ENCODE measurements at regions not wholly inside any gene's neighbourhood (a gene's known extent, or its start where the extent isn't known, plus 50 kb on each side); places are given as distances from the start of the nearest gene placed in this dataset.

- ATAC-seq (ENCODE audit: low read depth), result no peak
- Histone ChIP-seq H3K36me3 (ENCODE audit: control insufficient read depth, insufficient read depth, low read length) (no peaks in the 10 kb centered on the region), H3K4me3 (ENCODE audit: insufficient read depth, low read depth, low read length) (no peak overlapping the region), H3K27ac (ENCODE audit: insufficient read depth, low read length) (no peak overlapping the region), H3K9ac (ENCODE audit: low read depth, low read length) (no peak overlapping the region), H3K4me2 (ENCODE audit: low read depth, low read length) (no peak overlapping the region), H2AFZ (replicated peaks; ENCODE audit: low read length, poor library complexity) (no peak overlapping the region), H2AK5ac (ENCODE audit: low read depth, low read length) (no peak overlapping the region), H4K20me1 (ENCODE audit: insufficient read depth, low read length) (no peaks in the 10 kb centered on the region), H3K14ac (replicated peaks; ENCODE audit: low read depth, low read length) (no peak overlapping the region), H4K5ac (ENCODE audit: low read depth, low read length) (no peak overlapping the region), H2AK9ac (replicated peaks; ENCODE audit: low read depth, low read length, poor library complexity) (no peak overlapping the region), H2BK120ac (ENCODE audit: low read depth, low read length) (no peak overlapping the region), H3K23ac (ENCODE audit: low read depth, low read length) (no peak overlapping the region), H2BK5ac (ENCODE audit: low read depth, low read length, poor library complexity, severe bottlenecking) (no peak overlapping the region), H3K79me1 (ENCODE audit: low read depth in 1 of 2, low read length in 2 of 2) (no peaks in the 10 kb centered on the region), H2BK15ac (ENCODE audit: low read depth, low read length) (no peak overlapping the region), H3K56ac (ENCODE audit: extremely low read depth, insufficient read depth, low read length) (no peak overlapping the region), H2BK20ac (ENCODE audit: low read depth, low read length) (no peak overlapping the region), H4K91ac (ENCODE audit: insufficient read depth, low read depth, low read length) (no peak overlapping the region), H4K8ac (ENCODE audit: low read depth in 2 of 2, low read length in 2 of 2) (no peak overlapping the region), H3K9me1 (ENCODE audit: insufficient read depth, low read length) (no peaks in the 10 kb centered on the region), H3K9me3 (ENCODE audit: control insufficient read depth, insufficient read depth, low read length) (peaks cover 2% of the 10 kb centered on the region; the same call in 1 of the 2 replicates), H3K27me3 (ENCODE audit: control insufficient read depth, insufficient read depth, low read length) (no peaks in the 10 kb centered on the region), H3K4me1 (ENCODE audit: control insufficient read depth, insufficient read depth, low read length) (no peaks in the 10 kb centered on the region), H3K4ac (ENCODE audit: low read depth, low read length) (no peak overlapping the region), H3K18ac (ENCODE audit: low read depth, low read length) (no peak overlapping the region)
- POLR2A ChIA-PET (ENCODE audit: unreplicated experiment), result no interaction called here
- dilution Hi-C loops (cut with HindIII; ENCODE audit: low sequenced_read_pairs, unreplicated experiment) (no loop called here), intact Hi-C loops (cut with micrococcal nuclease) (no loop called here), in situ Hi-C loops (cut with MboI; ENCODE audit: low sequenced_read_pairs) (no loop called here)
- no TSS peak for BruUV-seq (replicated peaks)
- no peak for DNase-seq
- CTCF ChIA-PET, result no interaction called here
- WGBS, 2 experiments (ENCODE audit: extremely low coverage in 2 of 2, insufficient read length in 1 of 2), result no CpG with 5 or more reads among the region's 3 CpGs
- TF ChIP-seq RFX5 (IDR thresholded peaks at IDR 0.05; ENCODE audit: low read depth, low read length), result no peak
- TF ChIP-seq CEBPB (IDR thresholded peaks at IDR 0.05; ENCODE audit: low read depth, low read length), result no peak
- TF ChIP-seq RAD21 (IDR thresholded peaks at IDR 0.05; ENCODE audit: low read length), result no peak
- no peak for TF ChIP-seq RCOR1 (IDR thresholded peaks at IDR 0.05; ENCODE audit: insufficient replicate concordance, low read length)
- TF ChIP-seq USF2 (IDR thresholded peaks at IDR 0.05; ENCODE audit: low read depth, low read length), result no peak
- TF ChIP-seq NFE2L2 (IDR thresholded peaks at IDR 0.05; ENCODE audit: low read depth, low read length), result no peak
- no peak for TF ChIP-seq SMC3 (IDR thresholded peaks at IDR 0.05; ENCODE audit: low read depth, low read length)
- TF ChIP-seq MXI1 (IDR thresholded peaks at IDR 0.05; ENCODE audit: borderline replicate concordance, low read depth, low read length), result no peak
- no peak for TF ChIP-seq FOS (IDR thresholded peaks at IDR 0.05; ENCODE audit: low read depth, low read length)
- TF ChIP-seq BHLHE40 (IDR thresholded peaks at IDR 0.05; ENCODE audit: low read depth, low read length), result no peak
- TF ChIP-seq MAFK (IDR thresholded peaks at IDR 0.05; ENCODE audit: low read depth, low read length), result no peak
- TF ChIP-seq MAZ (IDR thresholded peaks at IDR 0.05; ENCODE audit: borderline replicate concordance, low read depth, low read length), result no peak
- TF ChIP-seq, protein P1, sequence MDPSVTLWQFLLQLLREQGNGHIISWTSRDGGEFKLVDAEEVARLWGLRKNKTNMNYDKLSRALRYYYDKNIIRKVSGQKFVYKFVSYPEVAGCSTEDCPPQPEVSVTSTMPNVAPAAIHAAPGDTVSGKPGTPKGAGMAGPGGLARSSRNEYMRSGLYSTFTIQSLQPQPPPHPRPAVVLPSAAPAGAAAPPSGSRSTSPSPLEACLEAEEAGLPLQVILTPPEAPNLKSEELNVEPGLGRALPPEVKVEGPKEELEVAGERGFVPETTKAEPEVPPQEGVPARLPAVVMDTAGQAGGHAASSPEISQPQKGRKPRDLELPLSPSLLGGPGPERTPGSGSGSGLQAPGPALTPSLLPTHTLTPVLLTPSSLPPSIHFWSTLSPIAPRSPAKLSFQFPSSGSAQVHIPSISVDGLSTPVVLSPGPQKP (IDR thresholded peaks at IDR 0.05; ENCODE audit: borderline replicate concordance, low read depth, low read length), result no peak
- TF ChIP-seq, protein P2, sequence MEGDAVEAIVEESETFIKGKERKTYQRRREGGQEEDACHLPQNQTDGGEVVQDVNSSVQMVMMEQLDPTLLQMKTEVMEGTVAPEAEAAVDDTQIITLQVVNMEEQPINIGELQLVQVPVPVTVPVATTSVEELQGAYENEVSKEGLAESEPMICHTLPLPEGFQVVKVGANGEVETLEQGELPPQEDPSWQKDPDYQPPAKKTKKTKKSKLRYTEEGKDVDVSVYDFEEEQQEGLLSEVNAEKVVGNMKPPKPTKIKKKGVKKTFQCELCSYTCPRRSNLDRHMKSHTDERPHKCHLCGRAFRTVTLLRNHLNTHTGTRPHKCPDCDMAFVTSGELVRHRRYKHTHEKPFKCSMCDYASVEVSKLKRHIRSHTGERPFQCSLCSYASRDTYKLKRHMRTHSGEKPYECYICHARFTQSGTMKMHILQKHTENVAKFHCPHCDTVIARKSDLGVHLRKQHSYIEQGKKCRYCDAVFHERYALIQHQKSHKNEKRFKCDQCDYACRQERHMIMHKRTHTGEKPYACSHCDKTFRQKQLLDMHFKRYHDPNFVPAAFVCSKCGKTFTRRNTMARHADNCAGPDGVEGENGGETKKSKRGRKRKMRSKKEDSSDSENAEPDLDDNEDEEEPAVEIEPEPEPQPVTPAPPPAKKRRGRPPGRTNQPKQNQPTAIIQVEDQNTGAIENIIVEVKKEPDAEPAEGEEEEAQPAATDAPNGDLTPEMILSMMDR (conservative IDR thresholded peaks at IDR 0.05; ENCODE audit: low read depth, low read length), result no peak
- TF ChIP-seq POLR2A (IDR thresholded peaks at IDR 0.05; ENCODE audit: low read depth, low read length), result no peak
- TF ChIP-seq CHD1 (IDR thresholded peaks at IDR 0.05; ENCODE audit: low read depth, low read length), result no peak
These were observed 424.7 kb upstream of the KIRREL3 start for GRCh38 chr11:127425281-127425680.
